ENCODE measurements at regions not wholly inside any gene's neighbourhood (a gene's known extent, or its start where the extent isn't known, plus 50 kb on each side); places are given as distances from the start of the nearest gene placed in this dataset.

- Histone ChIP-seq H3K9ac (ENCODE audit: low read depth, low read length) (no peak overlapping the region), H3K4me1 (ENCODE audit: control insufficient read depth, insufficient read depth, low read length) (no peaks in the 10 kb centered on the region), H3K4me2 (ENCODE audit: low read depth, low read length) (no peak overlapping the region), H2AFZ (replicated peaks; ENCODE audit: low read length, poor library complexity) (no peak overlapping the region), H3K9me1 (ENCODE audit: insufficient read depth, low read length) (no peaks in the 10 kb centered on the region), H4K20me1 (ENCODE audit: insufficient read depth, low read length) (no peaks in the 10 kb centered on the region), H2BK15ac (ENCODE audit: low read depth, low read length) (no peak overlapping the region), H3K36me3 (ENCODE audit: control insufficient read depth, insufficient read depth, low read length) (no peaks in the 10 kb centered on the region), H4K8ac (ENCODE audit: low read depth in 2 of 2, low read length in 2 of 2) (no peak overlapping the region), H3K14ac (replicated peaks; ENCODE audit: low read depth, low read length) (no peak overlapping the region), H3K27ac (ENCODE audit: insufficient read depth, low read length) (no peak overlapping the region), H3K4ac (ENCODE audit: low read depth, low read length) (no peak overlapping the region), H2AK5ac (ENCODE audit: low read depth, low read length) (no peak overlapping the region), H4K5ac (ENCODE audit: low read depth, low read length) (no peak overlapping the region), H2BK5ac (ENCODE audit: low read depth, low read length, poor library complexity, severe bottlenecking) (no peak overlapping the region), H2BK20ac (ENCODE audit: low read depth, low read length) (no peak overlapping the region), H2BK120ac (ENCODE audit: low read depth, low read length) (no peak overlapping the region), H3K4me3 (ENCODE audit: insufficient read depth, low read depth, low read length) (no peak overlapping the region), H3K9me3 (ENCODE audit: control insufficient read depth, insufficient read depth, low read length) (no peaks in the 10 kb centered on the region), H3K18ac (ENCODE audit: low read depth, low read length) (no peak overlapping the region), H3K27me3 (ENCODE audit: control insufficient read depth, insufficient read depth, low read length) (no peaks in the 10 kb centered on the region), H4K91ac (ENCODE audit: insufficient read depth, low read depth, low read length) (no peak overlapping the region), H3K79me1 (ENCODE audit: low read depth in 1 of 2, low read length in 2 of 2) (no peaks in the 10 kb centered on the region), H3K23ac (ENCODE audit: low read depth, low read length) (no peak overlapping the region), H3K56ac (ENCODE audit: extremely low read depth, insufficient read depth, low read length) (no peak overlapping the region), H2AK9ac (replicated peaks; ENCODE audit: low read depth, low read length, poor library complexity) (no peak overlapping the region)
- TF ChIP-seq MXI1 (IDR thresholded peaks at IDR 0.05; ENCODE audit: borderline replicate concordance, low read depth, low read length) (no peak), NFE2L2 (IDR thresholded peaks at IDR 0.05; ENCODE audit: low read depth, low read length) (no peak), CEBPB (IDR thresholded peaks at IDR 0.05; ENCODE audit: low read depth, low read length) (no peak), MAZ (IDR thresholded peaks at IDR 0.05; ENCODE audit: borderline replicate concordance, low read depth, low read length) (no peak), POLR2A (IDR thresholded peaks at IDR 0.05; ENCODE audit: low read depth, low read length) (no peak)
- TF ChIP-seq, protein P1, sequence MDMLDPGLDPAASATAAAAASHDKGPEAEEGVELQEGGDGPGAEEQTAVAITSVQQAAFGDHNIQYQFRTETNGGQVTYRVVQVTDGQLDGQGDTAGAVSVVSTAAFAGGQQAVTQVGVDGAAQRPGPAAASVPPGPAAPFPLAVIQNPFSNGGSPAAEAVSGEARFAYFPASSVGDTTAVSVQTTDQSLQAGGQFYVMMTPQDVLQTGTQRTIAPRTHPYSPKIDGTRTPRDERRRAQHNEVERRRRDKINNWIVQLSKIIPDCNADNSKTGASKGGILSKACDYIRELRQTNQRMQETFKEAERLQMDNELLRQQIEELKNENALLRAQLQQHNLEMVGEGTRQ (IDR thresholded peaks at IDR 0.05; ENCODE audit: low read depth, low read length), result no peak
- DNase-seq, result no peak
- no TSS peak for BruUV-seq (replicated peaks)
- no peak for ATAC-seq (ENCODE audit: low read depth)
- POLR2A ChIA-PET (ENCODE audit: unreplicated experiment), result no interaction called here
- CTCF ChIA-PET, result no interaction called here
- intact Hi-C loops (cut with micrococcal nuclease) (no loop called here), dilution Hi-C loops (cut with HindIII; ENCODE audit: low sequenced_read_pairs, unreplicated experiment) (no loop called here), in situ Hi-C loops (cut with MboI; ENCODE audit: low sequenced_read_pairs) (no loop called here)
Measured at GRCh38 chr4:156265407-156265806, 311.7 kb upstream of the CTSO start.
